ENCODE measurements at regions not wholly inside any gene's neighbourhood (a gene's known extent, or its start where the extent isn't known, plus 50 kb on each side); places are given as distances from the start of the nearest gene placed in this dataset.

- H3K36me3 ChIP-seq (ENCODE audit: control insufficient read depth in 3 of 3, insufficient read depth in 2 of 3, low read depth in 1 of 3, low read length in 3 of 3) = no peaks in the 10 kb centered on the region
- no peak overlapping the region for H3K4me3 ChIP-seq (ENCODE audit: low read depth in 1 of 3, low read length in 3 of 3)
- no peaks in the 10 kb centered on the region for H3K27me3 ChIP-seq (ENCODE audit: control insufficient read depth in 3 of 3, insufficient read depth in 3 of 3, low read length in 3 of 3)
- H3K9me3 ChIP-seq (ENCODE audit: control insufficient read depth in 2 of 2, insufficient read depth in 1 of 2, low read depth in 1 of 2, low read length in 1 of 2) = peaks cover 0 to 6% of the 10 kb centered on the region in 2 donors
- H3K4me1 ChIP-seq (ENCODE audit: control insufficient read depth in 3 of 3, insufficient read depth in 2 of 3, low read depth in 1 of 3, low read length in 2 of 3) = no peaks in the 10 kb centered on the region
- no peak for DNase-seq
- FAIRE-seq = no peak
- WGBS, 3 donors = 36 to 58% (median 50%) methylated on average over 2 of the region's 2 CpGs
- no peak overlapping the region for H3K27ac ChIP-seq (ENCODE audit: low read depth in 1 of 3, low read length in 2 of 3)
Measured at GRCh38 chr13:104782741-104783140, 1716.5 kb upstream of the SLC10A2 start.

- Histone ChIP-seq H3K27me3 (ENCODE audit: control insufficient read depth in 3 of 3, insufficient read depth in 3 of 3, low read length in 3 of 3) (no peaks in the 10 kb centered on the region), H3K36me3 (ENCODE audit: control insufficient read depth in 3 of 3, insufficient read depth in 2 of 3, low read depth in 1 of 3, low read length in 3 of 3) (no peaks in the 10 kb centered on the region), H3K4me1 (ENCODE audit: control insufficient read depth in 3 of 3, insufficient read depth in 2 of 3, low read depth in 1 of 3, low read length in 2 of 3) (no peaks in the 10 kb centered on the region), H3K4me3 (ENCODE audit: low read depth in 1 of 3, low read length in 3 of 3) (no peak overlapping the region), H3K9me3 (ENCODE audit: control insufficient read depth in 2 of 2, insufficient read depth in 1 of 2, low read depth in 1 of 2, low read length in 1 of 2) (peaks cover 0 to 6% of the 10 kb centered on the region in 2 donors), H3K27ac (ENCODE audit: low read depth in 1 of 3, low read length in 2 of 3) (no peak overlapping the region)
- no peak for FAIRE-seq
- 50 to 65% (median 57%) methylated on average over 4 of the region's 4 CpGs for WGBS, 3 donors
- DNase-seq = no peak
Measured at GRCh38 chr13:104779311-104779993, 1713.2 kb upstream of the SLC10A2 start.

GRCh38 chr13:104773775-104774174 lies 1707.6 kb upstream of the SLC10A2 start:
- H3K36me3 ChIP-seq (ENCODE audit: control insufficient read depth in 3 of 3, insufficient read depth in 2 of 3, low read depth in 1 of 3, low read length in 3 of 3) = no peaks in the 10 kb centered on the region
- H3K27ac ChIP-seq (ENCODE audit: low read depth in 1 of 3, low read length in 2 of 3) = no peak overlapping the region
- H3K4me3 ChIP-seq (ENCODE audit: low read depth in 1 of 3, low read length in 3 of 3) = no peak overlapping the region
- H3K9me3 ChIP-seq (ENCODE audit: control insufficient read depth in 2 of 2, insufficient read depth in 1 of 2, low read depth in 1 of 2, low read length in 1 of 2) = no peaks in the 10 kb centered on the region
- DNase-seq (peak; percentile 27 to 32), FAIRE-seq (no peak)
- no peaks in the 10 kb centered on the region for H3K27me3 ChIP-seq (ENCODE audit: control insufficient read depth in 3 of 3, insufficient read depth in 3 of 3, low read length in 3 of 3)
- no peaks in the 10 kb centered on the region for H3K4me1 ChIP-seq (ENCODE audit: control insufficient read depth in 3 of 3, insufficient read depth in 2 of 3, low read depth in 1 of 3, low read length in 2 of 3)
- 49 to 52% (median 51%) methylated on average over 2 of the region's 2 CpGs for WGBS, 3 donors

DNA sequence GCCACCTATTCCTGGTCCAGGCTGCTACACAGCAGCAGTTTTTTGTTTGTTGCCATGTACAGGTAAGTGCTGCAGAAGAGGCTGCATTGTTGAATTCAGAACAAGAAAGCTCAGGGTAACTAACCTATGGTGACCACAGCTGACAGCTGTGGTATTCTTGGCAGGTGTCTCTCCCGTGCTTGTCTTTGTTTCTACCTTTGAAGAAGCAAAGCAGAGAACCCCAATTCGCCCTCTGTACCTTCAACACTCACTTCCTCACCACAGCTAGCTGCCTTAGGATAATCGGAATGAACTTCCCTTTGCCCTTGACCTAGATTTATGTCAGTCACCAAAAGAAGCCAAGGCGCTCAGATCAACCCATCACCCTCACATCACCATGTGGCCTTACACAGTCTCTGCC lies 1703.3 kb upstream of the SLC10A2 start:
- H3K4me3 ChIP-seq (ENCODE audit: low read depth in 1 of 3, low read length in 3 of 3) = no peak overlapping the region
- no peaks in the 10 kb centered on the region for H3K9me3 ChIP-seq (ENCODE audit: control insufficient read depth in 2 of 2, insufficient read depth in 1 of 2, low read depth in 1 of 2, low read length in 1 of 2)
- no peak overlapping the region for H3K27ac ChIP-seq (ENCODE audit: low read depth in 1 of 3, low read length in 2 of 3)
- WGBS, 3 donors = 65 to 70% (median 69%) methylated on average over 4 of the region's 4 CpGs
- no peaks in the 10 kb centered on the region for H3K4me1 ChIP-seq (ENCODE audit: control insufficient read depth in 3 of 3, insufficient read depth in 2 of 3, low read depth in 1 of 3, low read length in 2 of 3)
- no peaks in the 10 kb centered on the region for H3K27me3 ChIP-seq (ENCODE audit: control insufficient read depth in 3 of 3, insufficient read depth in 3 of 3, low read length in 3 of 3)
- no peaks in the 10 kb centered on the region for H3K36me3 ChIP-seq (ENCODE audit: control insufficient read depth in 3 of 3, insufficient read depth in 2 of 3, low read depth in 1 of 3, low read length in 3 of 3)
- FAIRE-seq = no peak
- DNase-seq = no peak

GRCh38 chr13:104766319-104766718 lies 1700.1 kb upstream of the SLC10A2 start:
- no peaks in the 10 kb centered on the region for H3K36me3 ChIP-seq (ENCODE audit: control insufficient read depth in 3 of 3, insufficient read depth in 2 of 3, low read depth in 1 of 3, low read length in 3 of 3)
- FAIRE-seq = no peak
- H3K27ac ChIP-seq (ENCODE audit: low read depth in 1 of 3, low read length in 2 of 3) = no peak overlapping the region
- no peak for DNase-seq
- H3K4me3 ChIP-seq (ENCODE audit: low read depth in 1 of 3, low read length in 3 of 3) = no peak overlapping the region
- H3K4me1 ChIP-seq (ENCODE audit: control insufficient read depth in 3 of 3, insufficient read depth in 2 of 3, low read depth in 1 of 3, low read length in 2 of 3) = no peaks in the 10 kb centered on the region
- H3K9me3 ChIP-seq (ENCODE audit: control insufficient read depth in 2 of 2, insufficient read depth in 1 of 2, low read depth in 1 of 2, low read length in 1 of 2) = no peaks in the 10 kb centered on the region
- H3K27me3 ChIP-seq (ENCODE audit: control insufficient read depth in 3 of 3, insufficient read depth in 3 of 3, low read length in 3 of 3) = no peaks in the 10 kb centered on the region

DNA sequence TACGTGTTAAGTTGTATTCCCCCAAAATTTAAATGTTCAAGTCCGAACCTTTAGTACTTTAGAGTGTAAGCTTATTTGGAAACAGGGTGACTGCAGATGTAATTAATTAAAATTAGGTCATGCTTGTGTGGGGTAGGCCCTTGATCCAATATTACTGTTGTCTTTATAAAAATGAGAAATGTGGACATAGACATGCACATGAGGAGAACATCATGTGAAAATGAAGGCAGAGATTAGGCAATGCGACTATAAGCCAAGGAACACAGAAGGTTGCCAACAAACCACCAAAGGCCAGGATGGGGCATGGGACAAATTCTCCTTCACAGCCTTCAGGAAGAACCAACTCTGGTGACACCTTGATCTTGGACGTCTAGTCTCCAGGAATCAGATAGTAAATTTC lies 1698.4 kb upstream of the SLC10A2 start:
- no peaks in the 10 kb centered on the region for H3K36me3 ChIP-seq (ENCODE audit: control insufficient read depth in 3 of 3, insufficient read depth in 2 of 3, low read depth in 1 of 3, low read length in 3 of 3)
- DNase-seq = no peak
- H3K4me1 ChIP-seq (ENCODE audit: control insufficient read depth in 3 of 3, insufficient read depth in 2 of 3, low read depth in 1 of 3, low read length in 2 of 3) = no peaks in the 10 kb centered on the region
- no peak overlapping the region for H3K4me3 ChIP-seq (ENCODE audit: low read depth in 1 of 3, low read length in 3 of 3)
- no peak overlapping the region for H3K27ac ChIP-seq (ENCODE audit: low read depth in 1 of 3, low read length in 2 of 3)
- FAIRE-seq = no peak
- H3K9me3 ChIP-seq (ENCODE audit: control insufficient read depth in 2 of 2, insufficient read depth in 1 of 2, low read depth in 1 of 2, low read length in 1 of 2) = no peaks in the 10 kb centered on the region
- H3K27me3 ChIP-seq (ENCODE audit: control insufficient read depth in 3 of 3, insufficient read depth in 3 of 3, low read length in 3 of 3) = no peaks in the 10 kb centered on the region
- WGBS, 3 donors = 74 to 80% (median 79%) methylated on average over 4 of the region's 4 CpGs

DNA sequence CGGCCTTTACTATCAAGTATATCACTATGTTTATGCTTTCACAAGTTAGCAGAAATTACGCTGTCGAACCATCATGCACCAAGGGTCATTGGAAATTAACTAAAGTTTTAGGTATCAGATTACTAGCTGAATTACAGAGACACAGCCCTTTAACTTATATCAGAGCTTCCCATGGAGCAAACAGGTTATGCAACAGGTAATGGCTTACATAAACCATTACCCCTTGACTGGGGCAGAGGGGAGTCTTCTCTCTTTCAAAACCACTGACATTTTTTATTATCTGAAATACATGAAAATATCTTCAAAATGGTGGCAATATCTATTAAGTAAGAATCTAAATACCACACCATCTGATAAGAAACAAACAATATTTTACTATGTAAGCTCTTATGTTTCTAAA lies 1692.9 kb upstream of the SLC10A2 start:
- Histone ChIP-seq H3K27me3 (ENCODE audit: control insufficient read depth in 3 of 3, insufficient read depth in 3 of 3, low read length in 3 of 3) (no peaks in the 10 kb centered on the region), H3K36me3 (ENCODE audit: control insufficient read depth in 3 of 3, insufficient read depth in 2 of 3, low read depth in 1 of 3, low read length in 3 of 3) (no peaks in the 10 kb centered on the region), H3K4me1 (ENCODE audit: control insufficient read depth in 3 of 3, insufficient read depth in 2 of 3, low read depth in 1 of 3, low read length in 2 of 3) (no peaks in the 10 kb centered on the region), H3K4me3 (ENCODE audit: low read depth in 1 of 3, low read length in 3 of 3) (no peak overlapping the region), H3K27ac (ENCODE audit: low read depth in 1 of 3, low read length in 2 of 3) (no peak overlapping the region), H3K9me3 (ENCODE audit: control insufficient read depth in 2 of 2, insufficient read depth in 1 of 2, low read depth in 1 of 2, low read length in 1 of 2) (no peaks in the 10 kb centered on the region)
- 89 to 94% (median 90%) methylated on average over 3 of the region's 3 CpGs for WGBS, 3 donors
- FAIRE-seq (no peak), DNase-seq (no peak)

GRCh38 chr13:104757712-104758111 lies 1691.5 kb upstream of the SLC10A2 start:
- no peak for FAIRE-seq
- 70 to 74% (median 73%) methylated on average over 3 of the region's 3 CpGs for WGBS, 3 donors
- H3K4me1 ChIP-seq (ENCODE audit: control insufficient read depth in 3 of 3, insufficient read depth in 2 of 3, low read depth in 1 of 3, low read length in 2 of 3) = no peaks in the 10 kb centered on the region

DNA sequence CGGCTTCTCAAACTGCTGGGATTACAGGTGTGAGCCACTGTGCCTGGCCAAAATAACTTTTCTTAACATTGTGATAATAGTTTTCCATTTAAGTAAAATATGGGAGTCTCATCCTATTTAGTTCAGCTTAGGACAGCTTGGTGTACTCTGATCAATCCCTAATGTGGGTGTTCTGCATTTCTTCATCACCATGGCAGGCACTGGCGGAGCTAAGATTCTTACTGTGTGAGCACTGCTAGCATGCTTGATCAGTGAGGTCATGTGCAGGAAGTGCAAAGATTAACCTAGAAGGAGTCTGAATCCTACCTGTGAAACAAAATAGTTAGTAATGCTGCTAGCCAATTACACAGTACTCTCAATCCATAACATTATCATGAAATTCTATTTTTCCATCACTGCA lies 1684.2 kb upstream of the SLC10A2 start:
- Histone ChIP-seq H3K27ac (ENCODE audit: low read depth in 1 of 3, low read length in 2 of 3) (no peak overlapping the region), H3K4me1 (ENCODE audit: control insufficient read depth in 3 of 3, insufficient read depth in 2 of 3, low read depth in 1 of 3, low read length in 2 of 3) (no peaks in the 10 kb centered on the region), H3K4me3 (ENCODE audit: low read depth in 1 of 3, low read length in 3 of 3) (no peak overlapping the region), H3K27me3 (ENCODE audit: control insufficient read depth in 3 of 3, insufficient read depth in 3 of 3, low read length in 3 of 3) (no peaks in the 10 kb centered on the region), H3K9me3 (ENCODE audit: control insufficient read depth in 2 of 2, insufficient read depth in 1 of 2, low read depth in 1 of 2, low read length in 1 of 2) (no peaks in the 10 kb centered on the region), H3K36me3 (ENCODE audit: control insufficient read depth in 3 of 3, insufficient read depth in 2 of 3, low read depth in 1 of 3, low read length in 3 of 3) (no peaks in the 10 kb centered on the region)
- WGBS, 3 donors = 57 to 86% (median 83%) methylated on average over 2 of the region's 2 CpGs
- DNase-seq = peak in 1 of 2 donors; percentile 27
- FAIRE-seq = no peak

More at GRCh38 chr13:104757712-104758111, 1691.5 kb upstream of the SLC10A2 start:
- Histone ChIP-seq H3K4me3 (ENCODE audit: low read depth in 1 of 3, low read length in 3 of 3) (no peak overlapping the region), H3K27ac (ENCODE audit: low read depth in 1 of 3, low read length in 2 of 3) (no peak overlapping the region), H3K27me3 (ENCODE audit: control insufficient read depth in 3 of 3, insufficient read depth in 3 of 3, low read length in 3 of 3) (no peaks in the 10 kb centered on the region), H3K36me3 (ENCODE audit: control insufficient read depth in 3 of 3, insufficient read depth in 2 of 3, low read depth in 1 of 3, low read length in 3 of 3) (no peaks in the 10 kb centered on the region), H3K9me3 (ENCODE audit: control insufficient read depth in 2 of 2, insufficient read depth in 1 of 2, low read depth in 1 of 2, low read length in 1 of 2) (no peaks in the 10 kb centered on the region)
- no peak for DNase-seq
